ENCODE measurements at regions not wholly inside any gene's neighbourhood (a gene's known extent, or its start where the extent isn't known, plus 50 kb on each side); places are given as distances from the start of the nearest gene placed in this dataset.
A peak's percentile ranks its signal among the peaks of the same experiment; 100 is the strongest.

DNA sequence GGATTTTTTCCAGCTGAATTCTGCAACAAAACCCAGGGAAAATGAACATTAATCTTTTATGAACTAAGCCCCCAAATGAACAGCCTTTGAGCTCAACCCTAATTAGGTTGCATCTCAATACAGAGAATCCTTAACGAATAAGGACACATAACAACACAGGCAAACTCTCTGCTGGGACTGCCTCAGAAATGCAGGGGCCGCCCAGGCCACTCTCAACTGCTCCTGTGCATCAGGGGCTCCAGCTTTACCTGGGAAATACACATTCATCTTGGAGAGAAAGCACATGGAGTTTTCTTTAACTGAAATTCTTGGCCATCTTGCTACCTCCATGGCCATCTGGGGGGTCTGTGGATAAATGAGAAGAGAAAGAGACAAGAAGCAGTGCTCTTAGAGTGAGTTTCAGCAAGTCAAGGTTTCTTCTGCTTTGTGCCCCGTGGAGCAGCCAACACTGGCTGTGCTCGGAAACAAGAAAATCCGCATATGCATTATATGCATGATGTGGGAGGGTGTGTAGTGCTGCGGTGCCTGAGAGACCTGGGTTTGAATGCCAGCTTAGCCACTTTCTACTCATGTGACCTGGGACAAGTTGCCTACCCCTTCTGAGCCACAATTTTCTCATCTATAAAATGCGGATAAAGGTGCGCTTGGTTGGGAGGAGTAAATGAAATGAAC is 81.9 kb upstream of the RCN1 start:
- H3K27me3 ChIP-seq (ENCODE audit: control insufficient read depth in 3 of 3, insufficient read depth in 3 of 3, low read length in 2 of 3), result peaks cover 0 to 31% (median 3%) of the 10 kb centered on the region in 3 donors
- DNase-seq, result no peak
- H3K4me1 ChIP-seq (ENCODE audit: control insufficient read depth in 5 of 5, insufficient read depth in 5 of 5, low read length in 5 of 5), result no peaks in the 10 kb centered on the region
- H3K4me3 ChIP-seq, result no peak overlapping the region
- H3K9me3 ChIP-seq (ENCODE audit: control insufficient read depth in 4 of 4, insufficient read depth in 3 of 4, low read length in 3 of 4), result no peaks in the 10 kb centered on the region
- ATAC-seq (ENCODE audit: insufficient read depth, low FRiP score), result no peak
- WGBS, 2 donors, result 65 to 67% methylated on average over 8 of the region's 8 CpGs
- H3K36me3 ChIP-seq (ENCODE audit: control insufficient read depth in 4 of 4, insufficient read depth in 4 of 4, low read length in 4 of 4), result no peaks in the 10 kb centered on the region
- TF ChIP-seq, protein P1, sequence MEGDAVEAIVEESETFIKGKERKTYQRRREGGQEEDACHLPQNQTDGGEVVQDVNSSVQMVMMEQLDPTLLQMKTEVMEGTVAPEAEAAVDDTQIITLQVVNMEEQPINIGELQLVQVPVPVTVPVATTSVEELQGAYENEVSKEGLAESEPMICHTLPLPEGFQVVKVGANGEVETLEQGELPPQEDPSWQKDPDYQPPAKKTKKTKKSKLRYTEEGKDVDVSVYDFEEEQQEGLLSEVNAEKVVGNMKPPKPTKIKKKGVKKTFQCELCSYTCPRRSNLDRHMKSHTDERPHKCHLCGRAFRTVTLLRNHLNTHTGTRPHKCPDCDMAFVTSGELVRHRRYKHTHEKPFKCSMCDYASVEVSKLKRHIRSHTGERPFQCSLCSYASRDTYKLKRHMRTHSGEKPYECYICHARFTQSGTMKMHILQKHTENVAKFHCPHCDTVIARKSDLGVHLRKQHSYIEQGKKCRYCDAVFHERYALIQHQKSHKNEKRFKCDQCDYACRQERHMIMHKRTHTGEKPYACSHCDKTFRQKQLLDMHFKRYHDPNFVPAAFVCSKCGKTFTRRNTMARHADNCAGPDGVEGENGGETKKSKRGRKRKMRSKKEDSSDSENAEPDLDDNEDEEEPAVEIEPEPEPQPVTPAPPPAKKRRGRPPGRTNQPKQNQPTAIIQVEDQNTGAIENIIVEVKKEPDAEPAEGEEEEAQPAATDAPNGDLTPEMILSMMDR (IDR thresholded peaks at IDR 0.05; ENCODE audit: control extremely low read depth, extremely low read depth), result no peak
- H3K9ac ChIP-seq (ENCODE audit: insufficient read depth in 1 of 2, low read length in 2 of 2), result no peak overlapping the region
- H3K27ac ChIP-seq (ENCODE audit: low read depth in 1 of 2, low read length in 1 of 2), result no peak overlapping the region

DNA sequence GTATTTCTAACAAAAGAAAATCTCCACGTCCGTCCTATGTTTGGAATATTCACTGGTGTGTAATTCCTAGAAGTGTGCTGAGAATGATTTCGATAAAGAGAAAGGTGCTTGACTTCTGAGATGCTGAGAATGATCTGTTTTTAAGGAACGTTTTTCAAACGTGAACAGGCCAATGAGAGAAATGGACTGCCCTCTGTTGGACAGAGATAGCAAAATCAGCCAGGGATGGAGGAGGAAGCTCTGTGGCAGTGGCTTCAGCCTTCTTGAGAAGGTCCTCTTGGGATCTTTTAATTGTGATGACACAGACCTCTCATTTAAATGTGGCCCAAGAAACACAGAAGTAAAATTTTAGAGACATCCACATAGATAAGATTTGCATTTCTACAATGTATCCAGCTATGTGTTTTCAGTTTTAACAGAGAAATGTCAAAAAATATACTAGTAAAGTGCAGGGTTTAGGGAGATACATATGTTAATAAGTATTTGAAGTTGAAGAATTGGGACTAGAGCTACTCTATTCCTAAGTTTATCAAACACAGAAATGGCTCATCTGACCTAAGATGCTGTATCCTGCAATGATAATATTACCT is 84.0 kb upstream of the RCN1 start:
- Histone ChIP-seq H3K9me3 (ENCODE audit: control insufficient read depth in 4 of 4, insufficient read depth in 3 of 4, low read length in 3 of 4) (peaks cover 0 to 2% (median 0%) of the 10 kb centered on the region in 4 donors), H3K9ac (ENCODE audit: insufficient read depth in 1 of 2, low read length in 2 of 2) (peak overlapping the region in 1 of 2 donors; percentile 36), H3K36me3 (ENCODE audit: control insufficient read depth in 4 of 4, insufficient read depth in 4 of 4, low read length in 4 of 4) (no peaks in the 10 kb centered on the region), H3K4me1 (ENCODE audit: control insufficient read depth in 5 of 5, insufficient read depth in 5 of 5, low read length in 5 of 5) (no peaks in the 10 kb centered on the region), H3K4me3 (no peak overlapping the region), H3K27ac (ENCODE audit: low read depth in 1 of 2, low read length in 1 of 2) (no peak overlapping the region), H3K27me3 (ENCODE audit: control insufficient read depth in 3 of 3, insufficient read depth in 3 of 3, low read length in 2 of 3) (peaks cover 2 to 38% (median 3%) of the 10 kb centered on the region in 3 donors)
- 8 to 13% methylated on average over 5 of the region's 5 CpGs for WGBS, 2 donors
- ATAC-seq (ENCODE audit: insufficient read depth, low FRiP score) (no peak), DNase-seq (peak; percentile 22 to 68 (median 55))
- TF ChIP-seq, protein P1 (IDR thresholded peaks at IDR 0.05; ENCODE audit: control extremely low read depth, extremely low read depth), result no peak

DNA sequence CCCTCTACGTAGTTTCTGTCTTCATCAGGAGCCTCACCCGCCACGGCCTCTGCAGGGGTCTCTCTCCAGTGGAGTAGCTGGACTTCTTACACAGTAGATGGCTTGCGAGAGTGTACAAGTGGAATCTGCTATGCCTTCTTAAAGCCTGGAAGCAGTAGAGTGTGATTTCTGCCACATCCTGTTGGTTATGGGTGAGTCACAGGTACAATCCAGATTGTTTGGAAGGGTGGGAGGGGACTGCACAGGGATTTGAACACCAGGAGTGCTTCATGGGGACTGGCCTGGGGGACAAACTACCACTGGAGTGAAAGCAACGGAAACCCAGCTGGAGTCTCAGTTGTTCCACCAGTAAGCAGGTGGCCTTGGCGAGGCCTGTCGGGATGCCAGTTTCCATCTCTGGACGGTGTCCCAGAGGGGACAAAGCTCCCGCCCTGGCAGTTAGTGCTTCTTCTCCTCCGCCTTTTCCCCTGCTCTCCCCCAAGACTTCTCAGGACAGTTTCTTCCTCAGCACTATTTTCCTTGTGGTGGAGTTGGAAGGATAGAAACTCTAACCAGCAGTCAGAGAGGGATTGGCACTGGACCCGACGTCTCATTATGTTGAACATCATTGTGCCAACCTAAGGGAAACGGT is 85.0 kb upstream of the RCN1 start:
- Histone ChIP-seq H3K4me3 (no peak overlapping the region), H3K4me1 (ENCODE audit: control insufficient read depth in 5 of 5, insufficient read depth in 5 of 5, low read length in 5 of 5) (no peaks in the 10 kb centered on the region), H3K36me3 (ENCODE audit: control insufficient read depth in 4 of 4, insufficient read depth in 4 of 4, low read length in 4 of 4) (no peaks in the 10 kb centered on the region), H3K9me3 (ENCODE audit: control insufficient read depth in 4 of 4, insufficient read depth in 3 of 4, low read length in 3 of 4) (peaks cover 0 to 2% (median 0%) of the 10 kb centered on the region in 4 donors), H3K9ac (ENCODE audit: insufficient read depth in 1 of 2, low read length in 2 of 2) (no peak overlapping the region), H3K27me3 (ENCODE audit: control insufficient read depth in 3 of 3, insufficient read depth in 3 of 3, low read length in 2 of 3) (peaks cover 2 to 46% (median 3%) of the 10 kb centered on the region in 3 donors), H3K27ac (ENCODE audit: low read depth in 1 of 2, low read length in 1 of 2) (no peak overlapping the region)
- WGBS, 2 donors, result 90 to 93% methylated on average over 13 of the region's 13 CpGs
- ATAC-seq (ENCODE audit: insufficient read depth, low FRiP score), result peak; percentile 6
- TF ChIP-seq, protein P1 (IDR thresholded peaks at IDR 0.05; ENCODE audit: control extremely low read depth, extremely low read depth), result no peak
- no peak for DNase-seq

All from lung (tissue), 11 donors.